ENCODE measurements at regions not wholly inside any gene's neighbourhood (a gene's known extent, or its start where the extent isn't known, plus 50 kb on each side); places are given as distances from the start of the nearest gene placed in this dataset.

DNA sequence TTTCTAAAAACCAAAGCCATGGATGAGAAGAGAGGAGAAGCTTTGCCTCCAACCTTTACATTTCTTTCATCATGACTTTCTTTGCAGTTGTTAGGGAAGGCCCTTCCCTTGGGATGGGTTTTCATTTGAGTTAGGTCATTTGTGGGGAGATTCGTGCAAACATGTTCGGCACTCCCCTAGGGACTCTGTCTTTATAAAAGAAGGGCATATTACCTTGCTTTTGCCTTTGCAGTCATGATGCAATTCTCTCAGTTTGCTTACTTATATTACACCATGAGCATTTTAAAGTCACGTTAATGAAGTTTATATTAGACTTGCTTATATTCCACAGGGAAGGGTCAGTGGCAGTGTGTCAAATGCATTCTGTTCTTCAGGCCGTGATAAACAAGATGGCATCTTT is 289.3 kb upstream of the WWC1 start:
- Histone ChIP-seq H3K27ac (ENCODE audit: low read depth, low read length) (no peak overlapping the region), H3K27me3 (ENCODE audit: control insufficient read depth, insufficient read depth, low read length, poor library complexity, severe bottlenecking) (peaks cover 50% of the 10 kb centered on the region), H3K9me3 (ENCODE audit: control insufficient read depth, low read length) (no peaks in the 10 kb centered on the region), H3K9ac (ENCODE audit: extremely low read depth, low read length, poor library complexity, severe bottlenecking) (no peak overlapping the region), H3K36me3 (ENCODE audit: control insufficient read depth, insufficient read depth, low read length) (no peaks in the 10 kb centered on the region), H3K4me3 (ENCODE audit: low read length) (no peak overlapping the region), H3K4me1 (ENCODE audit: control insufficient read depth, insufficient read depth, low read length) (peaks cover 7% of the 10 kb centered on the region)
- no peak for DNase-seq
- Mint-ChIP-seq H3K9me3 (no peaks in the 10 kb centered on the region), H3K27ac (no peak overlapping the region), H3K4me3 (no peak overlapping the region), H3K36me3 (ENCODE audit: low read depth) (no peaks in the 10 kb centered on the region), H3K27me3 (ENCODE audit: insufficient read depth) (peaks cover 58% of the 10 kb centered on the region), H3K4me1 (peaks cover 32% of the 10 kb centered on the region)
- TF ChIP-seq, protein P1, sequence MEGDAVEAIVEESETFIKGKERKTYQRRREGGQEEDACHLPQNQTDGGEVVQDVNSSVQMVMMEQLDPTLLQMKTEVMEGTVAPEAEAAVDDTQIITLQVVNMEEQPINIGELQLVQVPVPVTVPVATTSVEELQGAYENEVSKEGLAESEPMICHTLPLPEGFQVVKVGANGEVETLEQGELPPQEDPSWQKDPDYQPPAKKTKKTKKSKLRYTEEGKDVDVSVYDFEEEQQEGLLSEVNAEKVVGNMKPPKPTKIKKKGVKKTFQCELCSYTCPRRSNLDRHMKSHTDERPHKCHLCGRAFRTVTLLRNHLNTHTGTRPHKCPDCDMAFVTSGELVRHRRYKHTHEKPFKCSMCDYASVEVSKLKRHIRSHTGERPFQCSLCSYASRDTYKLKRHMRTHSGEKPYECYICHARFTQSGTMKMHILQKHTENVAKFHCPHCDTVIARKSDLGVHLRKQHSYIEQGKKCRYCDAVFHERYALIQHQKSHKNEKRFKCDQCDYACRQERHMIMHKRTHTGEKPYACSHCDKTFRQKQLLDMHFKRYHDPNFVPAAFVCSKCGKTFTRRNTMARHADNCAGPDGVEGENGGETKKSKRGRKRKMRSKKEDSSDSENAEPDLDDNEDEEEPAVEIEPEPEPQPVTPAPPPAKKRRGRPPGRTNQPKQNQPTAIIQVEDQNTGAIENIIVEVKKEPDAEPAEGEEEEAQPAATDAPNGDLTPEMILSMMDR (conservative IDR thresholded peaks at IDR 0.05), result no peak
- WGBS, 2 experiments (ENCODE audit: insufficient coverage in 1 of 2, insufficient read length in 1 of 2), result 90 to 98% methylated on average over 2 to 4 of the region's 4 CpGs

- H3K9ac ChIP-seq (ENCODE audit: extremely low read depth, low read length, poor library complexity, severe bottlenecking), result no peak overlapping the region
- no peaks in the 10 kb centered on the region for H3K9me3 ChIP-seq (ENCODE audit: control insufficient read depth, low read length)
- H3K36me3 ChIP-seq (ENCODE audit: control insufficient read depth, insufficient read depth, low read length), result no peaks in the 10 kb centered on the region
- H3K27me3 ChIP-seq (ENCODE audit: control insufficient read depth, insufficient read depth, low read length, poor library complexity, severe bottlenecking), result peaks cover 55% of the 10 kb centered on the region
- Mint-ChIP-seq H3K9me3 (no peaks in the 10 kb centered on the region), H3K4me1 (peaks cover 21% of the 10 kb centered on the region), H3K27ac (no peak overlapping the region), H3K4me3 (no peak overlapping the region), H3K27me3 (ENCODE audit: insufficient read depth) (peaks cover 75% of the 10 kb centered on the region), H3K36me3 (ENCODE audit: low read depth) (no peaks in the 10 kb centered on the region)
- 85 to 86% methylated on average over 4 to 6 of the region's 6 CpGs for WGBS, 2 experiments (ENCODE audit: insufficient coverage in 1 of 2, insufficient read length in 1 of 2)
- no peak overlapping the region for H3K27ac ChIP-seq (ENCODE audit: low read depth, low read length)
- DNase-seq, result no peak
- H3K4me1 ChIP-seq (ENCODE audit: control insufficient read depth, insufficient read depth, low read length), result peaks cover 3% of the 10 kb centered on the region
- H3K4me3 ChIP-seq (ENCODE audit: low read length), result no peak overlapping the region
- TF ChIP-seq, protein P1 (conservative IDR thresholded peaks at IDR 0.05), result no peak
Measured at GRCh38 chr5:168005093-168005492, 286.4 kb upstream of the WWC1 start.

GRCh38 chr5:168005936-168006335 is 285.5 kb upstream of the WWC1 start:
- Histone ChIP-seq H3K4me3 (ENCODE audit: low read length) (no peak overlapping the region), H3K27me3 (ENCODE audit: control insufficient read depth, insufficient read depth, low read length, poor library complexity, severe bottlenecking) (peaks cover 56% of the 10 kb centered on the region), H3K36me3 (ENCODE audit: control insufficient read depth, insufficient read depth, low read length) (no peaks in the 10 kb centered on the region), H3K9me3 (ENCODE audit: control insufficient read depth, low read length) (no peaks in the 10 kb centered on the region), H3K27ac (ENCODE audit: low read depth, low read length) (no peak overlapping the region), H3K9ac (ENCODE audit: extremely low read depth, low read length, poor library complexity, severe bottlenecking) (no peak overlapping the region), H3K4me1 (ENCODE audit: control insufficient read depth, insufficient read depth, low read length) (peaks cover 3% of the 10 kb centered on the region)
- TF ChIP-seq, protein P1 (conservative IDR thresholded peaks at IDR 0.05), result no peak
- Mint-ChIP-seq H3K4me1 (peaks cover 21% of the 10 kb centered on the region), H3K36me3 (ENCODE audit: low read depth) (no peaks in the 10 kb centered on the region), H3K27me3 (ENCODE audit: insufficient read depth) (peaks cover 78% of the 10 kb centered on the region), H3K4me3 (no peak overlapping the region), H3K27ac (no peak overlapping the region), H3K9me3 (no peaks in the 10 kb centered on the region)
- no peak for DNase-seq
- WGBS, 2 experiments (ENCODE audit: insufficient coverage in 1 of 2, insufficient read length in 1 of 2), result 97% methylated on average over 3 of the region's 3 CpGs

All from endodermal cell (in vitro differentiated cells).